HG03097 (cell line): ENCODE measurements at regions not wholly inside any gene's neighbourhood (a gene's known extent, or its start where the extent isn't known, plus 50 kb on each side); places are given as distances from the start of the nearest gene placed in this dataset.
"Not testable (repeated sequence)": the region's sequence is repeated elsewhere in the genome, so short reads cannot be mapped to it uniquely, and the experiment has no call there.

Experiments used
- ATAC-seq: cut with Tn5 transposase; IDR thresholded peaks from one replicate; pipeline ENCODE4 v1.9.1; 2021; ENCODE audit not compliant: unreplicated experiment, low FRiP score

GRCh38 chr6:14216946-14217684 is 99.5 kb downstream of the CD83 start:
- no peak for ATAC-seq

- no peak for ATAC-seq
Measured at GRCh38 chr6:14217728-14218518, 100.4 kb downstream of the CD83 start.

GRCh38 chr6:14218519-14218800 is 100.9 kb downstream of the CD83 start:
- no peak for ATAC-seq

- ATAC-seq, result no peak
Measured at GRCh38 chr6:14221564-14222279, 104.2 kb downstream of the CD83 start.

- ATAC-seq, result no peak
Measured at GRCh38 chr6:14222956-14223355, 105.4 kb downstream of the CD83 start.

GRCh38 chr6:14224359-14225103 is 107.0 kb downstream of the CD83 start:
- peak; percentile 59 for ATAC-seq

- ATAC-seq, result no peak
Measured at GRCh38 chr6:14226051-14226660, 108.6 kb downstream of the CD83 start.

- ATAC-seq, result no peak
Measured at GRCh38 chr6:14228571-14228970, 111.0 kb downstream of the CD83 start.

- ATAC-seq, result no peak
Measured at GRCh38 chr6:14231071-14231483, 113.5 kb downstream of the CD83 start.

- no peak for ATAC-seq
Measured at GRCh38 chr6:14231501-14232280, 114.1 kb downstream of the CD83 start.

GRCh38 chr6:14232889-14233288 is 115.3 kb downstream of the CD83 start:
- no peak for ATAC-seq

GRCh38 chr6:14235653-14236356 is 118.2 kb downstream of the CD83 start:
- no peak for ATAC-seq

- ATAC-seq, result no peak
Measured at GRCh38 chr6:14239097-14239496, 121.5 kb downstream of the CD83 start.

- no peak for ATAC-seq
Measured at GRCh38 chr6:14240411-14241166, 123.0 kb downstream of the CD83 start.

GRCh38 chr6:14241255-14242070 is 123.9 kb downstream of the CD83 start:
- ATAC-seq, result peak; percentile 61

GRCh38 chr6:14242912-14243311 is 125.3 kb downstream of the CD83 start:
- not testable (repeated sequence) for ATAC-seq

- ATAC-seq, result no peak
Measured at GRCh38 chr6:14243597-14243996, 126.0 kb downstream of the CD83 start.

- ATAC-seq, result no peak
Measured at GRCh38 chr6:14246876-14247275, 129.3 kb downstream of the CD83 start.
